Esophagus muscularis mucosa (tissue), 3 donors: ENCODE measurements at regions not wholly inside any gene's neighbourhood (a gene's known extent, or its start where the extent isn't known, plus 50 kb on each side); places are given as distances from the start of the nearest gene placed in this dataset.

Experiments
- POLR2A ChIP-seq: fragments of 450-650 bp; IDR thresholded peaks from one replicate; pipeline ENCODE4 v1.6.1; 2017; ENCODE audit warnings: antibody characterized with exemption, moderate library complexity, mild to moderate bottlenecking, low read depth
- POLR2AphosphoS5 ChIP-seq, 2 donors: sonication (generic); formaldehyde crosslinking; IDR thresholded peaks; one replicate each; pipeline ENCODE4 v1.6.1; 2017; ENCODE audit warnings: antibody characterized with exemption in 2 of 2
- TF ChIP-seq, protein P1 (sequence below), 3 experiments: fragments of 200-600 bp in 2 of 3; fragments of 450-650 bp in 1 of 3; sonication (generic) in 2 of 3; IDR thresholded peaks; one replicate each; pipeline ENCODE4 v1.5.1; 2017 to 2019; ENCODE audit warnings: antibody characterized with exemption in 3 of 3, mild to moderate bottlenecking in 2 of 3, moderate library complexity in 1 of 3

DNA sequence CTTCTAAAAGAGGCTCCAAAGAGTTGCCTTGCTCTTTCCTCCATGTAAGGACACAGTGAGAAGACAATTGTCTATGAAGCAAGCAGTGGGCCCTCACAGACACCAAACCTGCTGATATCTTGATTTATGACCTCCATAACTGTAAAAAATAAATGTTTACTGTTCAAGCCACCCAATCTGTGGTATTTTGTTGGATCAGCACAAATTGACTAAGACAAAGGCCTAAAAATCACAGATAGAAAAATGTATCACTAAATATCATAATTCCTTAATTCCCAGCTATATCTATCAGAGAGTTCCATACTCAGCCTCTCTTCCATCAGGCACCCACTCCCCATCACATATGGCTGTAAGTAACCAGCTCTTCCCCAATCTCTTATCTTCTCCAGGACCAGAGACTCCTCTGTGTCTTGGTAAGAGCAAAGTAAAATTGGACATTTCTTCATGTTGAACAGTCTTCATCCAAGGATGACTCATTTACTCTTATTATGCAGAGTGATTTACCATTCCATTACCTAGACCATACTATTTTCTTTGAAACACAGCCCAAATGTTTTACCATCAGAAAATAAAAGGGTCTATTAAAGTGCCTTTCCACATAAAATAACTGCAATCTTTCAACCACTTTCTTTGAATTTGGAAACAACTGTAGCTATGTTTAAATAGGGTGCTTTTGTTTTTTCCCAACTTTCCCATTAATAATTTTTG is 503.6 kb downstream of the MRPL39 start:
- TF ChIP-seq POLR2A = no peak
- TF ChIP-seq, protein P1, sequence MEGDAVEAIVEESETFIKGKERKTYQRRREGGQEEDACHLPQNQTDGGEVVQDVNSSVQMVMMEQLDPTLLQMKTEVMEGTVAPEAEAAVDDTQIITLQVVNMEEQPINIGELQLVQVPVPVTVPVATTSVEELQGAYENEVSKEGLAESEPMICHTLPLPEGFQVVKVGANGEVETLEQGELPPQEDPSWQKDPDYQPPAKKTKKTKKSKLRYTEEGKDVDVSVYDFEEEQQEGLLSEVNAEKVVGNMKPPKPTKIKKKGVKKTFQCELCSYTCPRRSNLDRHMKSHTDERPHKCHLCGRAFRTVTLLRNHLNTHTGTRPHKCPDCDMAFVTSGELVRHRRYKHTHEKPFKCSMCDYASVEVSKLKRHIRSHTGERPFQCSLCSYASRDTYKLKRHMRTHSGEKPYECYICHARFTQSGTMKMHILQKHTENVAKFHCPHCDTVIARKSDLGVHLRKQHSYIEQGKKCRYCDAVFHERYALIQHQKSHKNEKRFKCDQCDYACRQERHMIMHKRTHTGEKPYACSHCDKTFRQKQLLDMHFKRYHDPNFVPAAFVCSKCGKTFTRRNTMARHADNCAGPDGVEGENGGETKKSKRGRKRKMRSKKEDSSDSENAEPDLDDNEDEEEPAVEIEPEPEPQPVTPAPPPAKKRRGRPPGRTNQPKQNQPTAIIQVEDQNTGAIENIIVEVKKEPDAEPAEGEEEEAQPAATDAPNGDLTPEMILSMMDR (IDR thresholded peaks at IDR 0.05) = no peak
- TF ChIP-seq POLR2AphosphoS5 (IDR thresholded peaks at IDR 0.05) = no peak
